ENCODE measurements at regions not wholly inside any gene's neighbourhood (a gene's known extent, or its start where the extent isn't known, plus 50 kb on each side); places are given as distances from the start of the nearest gene placed in this dataset.
"Not testable (repeated sequence)": the region's sequence is repeated elsewhere in the genome, so short reads cannot be mapped to it uniquely, and the experiment has no call there.

GRCh38 chr7:124635416-124635815 lies 130.2 kb downstream of the GPR37 start:
- no peak overlapping the region for H3K4me3 ChIP-seq
- intact Hi-C loops (cut with DNase I): no loop called here
- DNase-seq (ENCODE audit: low spot score in 2 of 2): no peak
- TF ChIP-seq CTCF (IDR thresholded peaks at IDR 0.05): no peak
- no peaks in the 10 kb centered on the region for H3K27me3 ChIP-seq
- no peaks in the 10 kb centered on the region for H3K36me3 ChIP-seq
- no peaks in the 10 kb centered on the region for H3K9me3 ChIP-seq
- H3K27ac ChIP-seq: no peak overlapping the region
- no peaks in the 10 kb centered on the region for H3K4me1 ChIP-seq

GRCh38 chr7:124633740-124634139 lies 131.9 kb downstream of the GPR37 start:
- intact Hi-C loops (cut with DNase I): no loop called here
- DNase-seq (ENCODE audit: low spot score in 2 of 2): no peak
- no peaks in the 10 kb centered on the region for H3K9me3 ChIP-seq
- no peak overlapping the region for H3K27ac ChIP-seq
- H3K4me1 ChIP-seq: no peaks in the 10 kb centered on the region
- H3K27me3 ChIP-seq: no peaks in the 10 kb centered on the region
- H3K36me3 ChIP-seq: no peaks in the 10 kb centered on the region
- no peak for TF ChIP-seq CTCF (IDR thresholded peaks at IDR 0.05)
- H3K4me3 ChIP-seq: no peak overlapping the region

- no peak for TF ChIP-seq CTCF (IDR thresholded peaks at IDR 0.05)
- intact Hi-C loops (cut with DNase I): no loop called here
- Histone ChIP-seq H3K27me3 (no peaks in the 10 kb centered on the region), H3K9me3 (no peaks in the 10 kb centered on the region), H3K27ac (no peak overlapping the region), H3K4me1 (no peaks in the 10 kb centered on the region), H3K36me3 (no peaks in the 10 kb centered on the region), H3K4me3 (no peak overlapping the region)
- DNase-seq (ENCODE audit: low spot score in 2 of 2): no peak
Measured at GRCh38 chr7:124630395-124630794, 135.2 kb downstream of the GPR37 start.

- no peak for DNase-seq (ENCODE audit: low spot score in 2 of 2)
- Histone ChIP-seq H3K36me3 (no peaks in the 10 kb centered on the region), H3K27me3 (no peaks in the 10 kb centered on the region), H3K9me3 (no peaks in the 10 kb centered on the region), H3K4me1 (no peaks in the 10 kb centered on the region), H3K27ac (no peak overlapping the region), H3K4me3 (no peak overlapping the region)
- intact Hi-C loops (cut with DNase I): no loop called here
- TF ChIP-seq CTCF (IDR thresholded peaks at IDR 0.05): no peak
Measured at GRCh38 chr7:124618871-124619270, 146.7 kb downstream of the GPR37 start.

- H3K9me3 ChIP-seq; H3K4me3 ChIP-seq; DNase-seq (ENCODE audit: low spot score in 2 of 2); H3K4me1 ChIP-seq; H3K27ac ChIP-seq; H3K27me3 ChIP-seq; H3K36me3 ChIP-seq; intact Hi-C loops (cut with DNase I): not testable (repeated sequence)
Measured at GRCh38 chr7:124618051-124618450, 147.5 kb downstream of the GPR37 start.

GRCh38 chr7:124603066-124603465 lies 162.5 kb downstream of the GPR37 start:
- no peak for DNase-seq (ENCODE audit: low spot score in 2 of 2)
- no peaks in the 10 kb centered on the region for H3K9me3 ChIP-seq
- intact Hi-C loops (cut with DNase I): no loop called here
- no peaks in the 10 kb centered on the region for H3K27me3 ChIP-seq
- no peak overlapping the region for H3K27ac ChIP-seq
- no peaks in the 10 kb centered on the region for H3K36me3 ChIP-seq
- TF ChIP-seq CTCF (IDR thresholded peaks at IDR 0.05): no peak
- no peaks in the 10 kb centered on the region for H3K4me1 ChIP-seq
- no peak overlapping the region for H3K4me3 ChIP-seq
